Stimulated activated naive CD8-positive, alpha-beta T cell treated with anti-CD3 and anti-CD28 coated beads, Interleukin-15, Interleukin-2, amounts not matched to agents 100 ng/mL and 50 ng/mL, for 24 hours (primary cell): ENCODE measurements at regions not wholly inside any gene's neighbourhood (a gene's known extent, or its start where the extent isn't known, plus 50 kb on each side); places are given as distances from the start of the nearest gene placed in this dataset.

Experiments used
- H3K27ac Mint-ChIP-seq: one replicate; pipeline ENCODE4 v1.8.0; 2021; ENCODE audit warnings: mild to moderate bottlenecking, mixed read lengths
- H3K27me3 Mint-ChIP-seq: one replicate; pipeline ENCODE4 v1.8.0; 2021; ENCODE audit warnings: mixed read lengths
- H3K36me3 Mint-ChIP-seq: one replicate; pipeline ENCODE4 v1.8.0; 2021; ENCODE audit warnings: low read depth, mixed read lengths
- H3K4me1 Mint-ChIP-seq: one replicate; pipeline ENCODE4 v1.8.0; 2021; ENCODE audit warnings: low read depth, mixed read lengths
- H3K4me3 Mint-ChIP-seq: one replicate; pipeline ENCODE4 v1.8.0; 2021; ENCODE audit warnings: mild to moderate bottlenecking, mixed read lengths
- H3K9me3 Mint-ChIP-seq: one replicate; pipeline ENCODE4 v1.8.0; 2021; ENCODE audit warnings: mixed read lengths

- H3K27ac Mint-ChIP-seq, result no peak overlapping the region
- H3K4me1 Mint-ChIP-seq, result no peaks in the 10 kb centered on the region
- peaks cover 3% of the 10 kb centered on the region for H3K9me3 Mint-ChIP-seq
- no peaks in the 10 kb centered on the region for H3K27me3 Mint-ChIP-seq
- no peak overlapping the region for H3K4me3 Mint-ChIP-seq
- no peaks in the 10 kb centered on the region for H3K36me3 Mint-ChIP-seq
Measured at GRCh38 chr22:49502126-49502826, 325.4 kb downstream of the BRD1 start.

- Mint-ChIP-seq H3K27ac (no peak overlapping the region), H3K4me1 (no peaks in the 10 kb centered on the region), H3K36me3 (no peaks in the 10 kb centered on the region), H3K9me3 (peaks cover 3% of the 10 kb centered on the region), H3K27me3 (no peaks in the 10 kb centered on the region), H3K4me3 (no peak overlapping the region)
Measured at GRCh38 chr22:49500942-49501395, 326.7 kb downstream of the BRD1 start.

GRCh38 chr22:49500076-49500460 is 327.6 kb downstream of the BRD1 start:
- H3K27ac Mint-ChIP-seq, result no peak overlapping the region
- H3K36me3 Mint-ChIP-seq, result no peaks in the 10 kb centered on the region
- H3K27me3 Mint-ChIP-seq, result no peaks in the 10 kb centered on the region
- no peak overlapping the region for H3K4me3 Mint-ChIP-seq
- H3K9me3 Mint-ChIP-seq, result peaks cover 3% of the 10 kb centered on the region
- H3K4me1 Mint-ChIP-seq, result no peaks in the 10 kb centered on the region

- Mint-ChIP-seq H3K4me1 (no peaks in the 10 kb centered on the region), H3K27me3 (no peaks in the 10 kb centered on the region), H3K27ac (no peak overlapping the region), H3K4me3 (no peak overlapping the region), H3K9me3 (peaks cover 3% of the 10 kb centered on the region), H3K36me3 (no peaks in the 10 kb centered on the region)
Measured at GRCh38 chr22:49499433-49500075, 328.1 kb downstream of the BRD1 start.

- Mint-ChIP-seq H3K9me3 (peaks cover 3% of the 10 kb centered on the region), H3K4me3 (no peak overlapping the region), H3K4me1 (no peaks in the 10 kb centered on the region), H3K36me3 (no peaks in the 10 kb centered on the region), H3K27ac (no peak overlapping the region), H3K27me3 (no peaks in the 10 kb centered on the region)
Measured at GRCh38 chr22:49497266-49497665, 330.4 kb downstream of the BRD1 start.

GRCh38 chr22:49494555-49494954 is 333.1 kb downstream of the BRD1 start:
- Mint-ChIP-seq H3K27ac (no peak overlapping the region), H3K27me3 (no peaks in the 10 kb centered on the region), H3K4me3 (no peak overlapping the region), H3K36me3 (no peaks in the 10 kb centered on the region), H3K9me3 (peaks cover 3% of the 10 kb centered on the region), H3K4me1 (no peaks in the 10 kb centered on the region)

- Mint-ChIP-seq H3K9me3 (peaks cover 3% of the 10 kb centered on the region), H3K27ac (no peak overlapping the region), H3K27me3 (no peaks in the 10 kb centered on the region), H3K4me1 (no peaks in the 10 kb centered on the region), H3K4me3 (no peak overlapping the region), H3K36me3 (no peaks in the 10 kb centered on the region)
Measured at GRCh38 chr22:49492741-49493251, 334.9 kb downstream of the BRD1 start.

GRCh38 chr22:49492308-49492707 is 335.4 kb downstream of the BRD1 start:
- H3K27ac Mint-ChIP-seq, result no peak overlapping the region
- peaks cover 3% of the 10 kb centered on the region for H3K9me3 Mint-ChIP-seq
- H3K36me3 Mint-ChIP-seq, result no peaks in the 10 kb centered on the region
- no peaks in the 10 kb centered on the region for H3K4me1 Mint-ChIP-seq
- H3K27me3 Mint-ChIP-seq, result no peaks in the 10 kb centered on the region
- no peak overlapping the region for H3K4me3 Mint-ChIP-seq

- H3K9me3 Mint-ChIP-seq, result peaks cover 3% of the 10 kb centered on the region
- H3K36me3 Mint-ChIP-seq, result no peaks in the 10 kb centered on the region
- H3K27me3 Mint-ChIP-seq, result no peaks in the 10 kb centered on the region
- no peak overlapping the region for H3K27ac Mint-ChIP-seq
- no peaks in the 10 kb centered on the region for H3K4me1 Mint-ChIP-seq
- no peak overlapping the region for H3K4me3 Mint-ChIP-seq
Measured at GRCh38 chr22:49491726-49492125, 335.9 kb downstream of the BRD1 start.

- Mint-ChIP-seq H3K27me3 (no peaks in the 10 kb centered on the region), H3K4me3 (no peak overlapping the region), H3K9me3 (peaks cover under 1% of the 10 kb centered on the region), H3K27ac (no peak overlapping the region), H3K36me3 (no peaks in the 10 kb centered on the region), H3K4me1 (no peaks in the 10 kb centered on the region)
Measured at GRCh38 chr22:49491221-49491635, 336.4 kb downstream of the BRD1 start.

- H3K4me1 Mint-ChIP-seq, result no peaks in the 10 kb centered on the region
- H3K27ac Mint-ChIP-seq, result no peak overlapping the region
- no peaks in the 10 kb centered on the region for H3K9me3 Mint-ChIP-seq
- no peaks in the 10 kb centered on the region for H3K36me3 Mint-ChIP-seq
- no peak overlapping the region for H3K4me3 Mint-ChIP-seq
- no peaks in the 10 kb centered on the region for H3K27me3 Mint-ChIP-seq
Measured at GRCh38 chr22:49490692-49491091, 337.0 kb downstream of the BRD1 start.

GRCh38 chr22:49489821-49490220 is 337.9 kb downstream of the BRD1 start:
- Mint-ChIP-seq H3K4me3 (no peak overlapping the region), H3K9me3 (no peaks in the 10 kb centered on the region), H3K27ac (no peak overlapping the region), H3K36me3 (no peaks in the 10 kb centered on the region), H3K4me1 (no peaks in the 10 kb centered on the region), H3K27me3 (no peaks in the 10 kb centered on the region)

- no peak overlapping the region for H3K27ac Mint-ChIP-seq
- no peaks in the 10 kb centered on the region for H3K36me3 Mint-ChIP-seq
- H3K27me3 Mint-ChIP-seq, result no peaks in the 10 kb centered on the region
- no peaks in the 10 kb centered on the region for H3K9me3 Mint-ChIP-seq
- no peak overlapping the region for H3K4me3 Mint-ChIP-seq
- H3K4me1 Mint-ChIP-seq, result no peaks in the 10 kb centered on the region
Measured at GRCh38 chr22:49488943-49489342, 338.7 kb downstream of the BRD1 start.

GRCh38 chr22:49487950-49488349 is 339.7 kb downstream of the BRD1 start:
- no peaks in the 10 kb centered on the region for H3K9me3 Mint-ChIP-seq
- no peaks in the 10 kb centered on the region for H3K27me3 Mint-ChIP-seq
- no peak overlapping the region for H3K4me3 Mint-ChIP-seq
- H3K4me1 Mint-ChIP-seq, result no peaks in the 10 kb centered on the region
- no peak overlapping the region for H3K27ac Mint-ChIP-seq
- H3K36me3 Mint-ChIP-seq, result no peaks in the 10 kb centered on the region

- H3K4me1 Mint-ChIP-seq, result no peaks in the 10 kb centered on the region
Measured at GRCh38 chr22:49486225-49486624, 341.4 kb downstream of the BRD1 start.

More at GRCh38 chr22:49486225-49486624, 341.4 kb downstream of the BRD1 start:
- Mint-ChIP-seq H3K27ac (no peak overlapping the region), H3K27me3 (peaks cover 10% of the 10 kb centered on the region), H3K36me3 (no peaks in the 10 kb centered on the region), H3K9me3 (no peaks in the 10 kb centered on the region), H3K4me3 (no peak overlapping the region)
